Kidney (tissue), 10 donors: ENCODE measurements at regions not wholly inside any gene's neighbourhood (a gene's known extent, or its start where the extent isn't known, plus 50 kb on each side); places are given as distances from the start of the nearest gene placed in this dataset.
A peak's percentile ranks its signal among the peaks of the same experiment; 100 is the strongest.
"Not testable (repeated sequence)": the region's sequence is repeated elsewhere in the genome, so short reads cannot be mapped to it uniquely, and the experiment has no call there.

Source experiments
- DNase-seq, 5 donors: peaks; one replicate each; pipeline ENCODE4 v3.0.0-alpha.2; 2013 to 2020
- FAIRE-seq: peaks from 2 replicates; lab custom pipeline; 2012; peaks lifted over from hg19 to GRCh38; lab: Jason Lieb, UNC
- H3K27ac ChIP-seq, 2 donors: one replicate each; pipeline ENCODE4 v1.7.0; 2013; ENCODE audit warnings: low read depth in 2 of 2, low read length in 2 of 2, inconsistent platforms in 1 of 2
- H3K27me3 ChIP-seq: one replicate; pipeline ENCODE4 v1.7.1; 2013; ENCODE audit warnings: low read length, inconsistent platforms; ENCODE audit not compliant: control insufficient read depth, insufficient read depth
- H3K36me3 ChIP-seq, 3 donors: one replicate each; pipeline versions ENCODE4 v1.7.0 to v1.7.1; 2013; ENCODE audit warnings: low read length in 3 of 3, control low read depth in 1 of 3, inconsistent platforms in 1 of 3; ENCODE audit not compliant: insufficient read depth in 3 of 3, control insufficient read depth in 2 of 3
- H3K4me1 ChIP-seq, 3 donors: one replicate each; pipeline versions ENCODE4 v1.7.0 to v1.7.1; 2013; ENCODE audit warnings: low read length in 3 of 3, inconsistent platforms in 1 of 3, low read depth in 1 of 3; ENCODE audit not compliant: control insufficient read depth in 2 of 3, insufficient read depth in 2 of 3
- H3K4me3 ChIP-seq, 3 donors: one replicate each; pipeline versions ENCODE4 v1.7.0 to v1.8.1; 2013; ENCODE audit warnings: low read length in 3 of 3, control low read depth in 1 of 3, inconsistent platforms in 1 of 3
- H3K9ac ChIP-seq, 3 donors: one replicate each; pipeline versions ENCODE4 v1.7.0 to v1.7.1; 2013; ENCODE audit warnings: low read length in 3 of 3, control low read depth in 1 of 3, inconsistent platforms in 1 of 3
- H3K9me3 ChIP-seq, 3 donors: one replicate each; pipeline versions ENCODE4 v1.7.0 to v1.7.1; 2013; ENCODE audit warnings: low read length in 3 of 3, control low read depth in 1 of 3, inconsistent platforms in 1 of 3; ENCODE audit not compliant: control insufficient read depth in 2 of 3, insufficient read depth in 1 of 3
- intact Hi-C: fragments of 100-400 bp; cut with DNase I; formaldehyde crosslinking; loops from one replicate; pipeline ENCODE4 v1.11.1; 2022
- donor health status: control.
- donor health status: control.
- donor health status: DM: yes; HTN: yes; CAD: no.
- donor health status: Normal renal cell carcinoma (clear cell type).

DNA sequence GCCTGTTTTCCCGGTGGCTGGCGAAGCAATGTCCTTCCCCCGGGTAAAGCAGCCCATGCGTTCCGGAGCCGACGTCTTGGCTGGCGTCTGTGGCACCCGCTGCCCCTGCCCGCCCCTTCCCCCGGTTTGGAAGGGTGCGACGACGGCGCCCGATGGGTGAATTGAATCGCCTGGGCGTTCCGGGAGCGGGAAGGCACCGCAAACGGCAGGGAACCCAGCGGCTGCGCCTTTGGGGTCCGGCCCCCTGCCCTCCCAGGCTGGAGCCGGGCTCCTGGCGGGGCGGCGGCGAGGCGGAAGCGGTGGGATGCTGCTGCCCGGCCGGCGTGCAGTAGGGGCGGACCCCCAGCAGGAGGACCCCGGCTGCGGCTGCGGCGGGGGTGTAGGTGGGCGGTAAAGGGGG, 123.6 kb upstream of the RHOU start:
- H3K4me1 ChIP-seq, DNase-seq, H3K27ac ChIP-seq, H3K9me3 ChIP-seq, H3K4me3 ChIP-seq, H3K27me3 ChIP-seq, H3K9ac ChIP-seq, H3K36me3 ChIP-seq, intact Hi-C loops, FAIRE-seq: not testable (repeated sequence)

DNA sequence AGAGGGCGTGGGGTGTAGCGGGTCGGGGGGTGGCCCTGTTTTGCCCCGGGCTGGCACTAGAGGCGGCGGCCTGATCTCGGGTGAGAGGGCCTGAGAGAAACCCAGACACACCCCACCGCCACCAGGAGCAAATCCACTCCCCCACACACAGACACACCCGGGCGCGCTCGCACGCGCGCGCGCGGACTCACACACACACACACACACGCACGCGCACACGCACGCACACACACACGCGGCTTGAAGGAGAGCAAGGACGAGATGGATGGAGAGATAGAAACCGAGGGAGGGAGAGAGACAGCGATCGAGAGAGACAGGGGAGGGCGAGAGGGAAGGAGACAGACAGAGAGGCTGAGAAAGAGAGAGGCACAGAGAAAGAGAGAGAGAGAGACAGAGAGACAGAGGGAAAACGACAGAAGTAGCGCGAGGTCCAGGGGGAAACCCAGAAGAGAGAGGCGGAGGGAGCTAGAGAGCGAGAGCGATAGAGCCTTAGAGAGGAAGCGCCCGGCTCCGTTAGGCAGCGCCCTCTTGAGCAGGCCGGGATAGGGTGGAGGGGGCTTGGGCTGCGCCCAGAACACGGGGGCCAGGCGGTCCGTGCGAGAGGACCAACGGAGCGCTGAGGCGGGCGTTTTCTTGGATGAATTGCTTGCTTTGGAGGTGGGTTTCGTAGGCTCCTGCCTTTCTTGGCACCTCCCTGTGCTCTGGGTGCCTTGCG, 113.1 kb upstream of the RHOU start:
- H3K9ac ChIP-seq, H3K27ac ChIP-seq, FAIRE-seq, intact Hi-C loops, H3K4me3 ChIP-seq, H3K36me3 ChIP-seq, DNase-seq, H3K27me3 ChIP-seq, H3K9me3 ChIP-seq, H3K4me1 ChIP-seq: not testable (repeated sequence)

DNA sequence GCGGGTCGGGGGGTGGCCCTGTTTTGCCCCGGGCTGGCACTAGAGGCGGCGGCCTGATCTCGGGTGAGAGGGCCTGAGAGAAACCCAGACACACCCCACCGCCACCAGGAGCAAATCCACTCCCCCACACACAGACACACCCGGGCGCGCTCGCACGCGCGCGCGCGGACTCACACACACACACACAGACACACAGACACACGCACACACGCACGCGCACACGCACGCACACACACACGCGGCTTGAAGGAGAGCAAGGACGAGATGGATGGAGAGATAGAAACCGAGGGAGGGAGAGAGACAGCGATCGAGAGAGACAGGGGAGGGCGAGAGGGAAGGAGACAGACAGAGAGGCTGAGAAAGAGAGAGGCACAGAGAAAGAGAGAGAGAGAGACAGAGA, 108.8 kb upstream of the RHOU start:
- H3K4me3 ChIP-seq, H3K27me3 ChIP-seq, H3K36me3 ChIP-seq, H3K9ac ChIP-seq, DNase-seq, FAIRE-seq, H3K4me1 ChIP-seq, H3K9me3 ChIP-seq, H3K27ac ChIP-seq, intact Hi-C loops: not testable (repeated sequence)

DNA sequence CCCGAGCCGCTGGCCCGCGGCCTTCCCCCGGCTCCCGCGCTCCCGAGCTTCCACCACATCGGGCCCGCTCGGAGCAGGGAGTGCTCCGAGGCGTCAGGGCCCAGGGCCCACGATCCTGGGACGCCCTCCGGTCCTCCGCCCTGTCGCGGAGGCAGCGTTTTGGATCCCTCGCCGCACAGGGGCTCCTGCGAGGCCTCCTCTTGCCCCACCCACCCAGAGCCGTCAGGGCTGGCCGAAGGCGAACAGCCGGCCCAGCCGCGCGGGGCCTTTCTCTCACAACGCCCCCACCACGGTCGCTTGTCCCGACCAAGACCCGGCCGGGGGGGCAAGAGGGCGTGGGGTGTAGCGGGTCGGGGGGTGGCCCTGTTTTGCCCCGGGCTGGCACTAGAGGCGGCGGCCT, 102.4 kb upstream of the RHOU start:
- H3K27ac ChIP-seq, FAIRE-seq, H3K9me3 ChIP-seq, H3K36me3 ChIP-seq, H3K4me3 ChIP-seq, H3K9ac ChIP-seq, H3K4me1 ChIP-seq, intact Hi-C loops, H3K27me3 ChIP-seq: not testable (repeated sequence)
- peak in 1 of 5 donors; percentile 80 for DNase-seq

DNA sequence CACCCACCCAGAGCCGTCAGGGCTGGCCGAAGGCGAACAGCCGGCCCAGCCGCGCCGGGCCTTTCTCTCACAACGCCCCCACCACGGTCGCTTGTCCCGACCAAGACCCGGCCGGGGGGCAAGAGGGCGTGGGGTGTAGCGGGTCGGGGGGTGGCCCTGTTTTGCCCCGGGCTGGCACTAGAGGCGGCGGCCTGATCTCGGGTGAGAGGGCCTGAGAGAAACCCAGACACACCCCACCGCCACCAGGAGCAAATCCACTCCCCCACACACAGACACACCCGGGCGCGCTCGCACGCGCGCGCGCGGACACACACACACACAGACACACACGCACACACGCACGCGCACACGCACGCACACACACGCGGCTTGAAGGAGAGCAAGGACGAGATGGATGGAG, 100.0 kb upstream of the RHOU start:
- H3K4me3 ChIP-seq, H3K27ac ChIP-seq, H3K9ac ChIP-seq, H3K9me3 ChIP-seq, H3K36me3 ChIP-seq, H3K27me3 ChIP-seq, intact Hi-C loops, H3K4me1 ChIP-seq, FAIRE-seq: not testable (repeated sequence)
- peak in 2 of 5 donors; percentile 70 to 96 for DNase-seq

DNA sequence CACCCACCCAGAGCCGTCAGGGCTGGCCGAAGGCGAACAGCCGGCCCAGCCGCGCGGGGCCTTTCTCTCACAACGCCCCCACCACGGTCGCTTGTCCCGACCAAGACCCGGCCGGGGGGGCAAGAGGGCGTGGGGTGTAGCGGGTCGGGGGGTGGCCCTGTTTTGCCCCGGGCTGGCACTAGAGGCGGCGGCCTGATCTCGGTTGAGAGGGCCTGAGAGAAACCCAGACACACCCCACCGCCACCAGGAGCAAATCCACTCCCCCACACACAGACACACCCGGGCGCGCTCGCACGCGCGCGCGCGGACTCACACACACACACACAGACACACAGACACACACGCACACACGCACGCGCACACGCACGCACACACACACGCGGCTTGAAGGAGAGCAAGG, 97.8 kb upstream of the RHOU start:
- FAIRE-seq, H3K36me3 ChIP-seq, H3K4me3 ChIP-seq, H3K27me3 ChIP-seq, H3K9ac ChIP-seq, intact Hi-C loops, H3K27ac ChIP-seq, H3K4me1 ChIP-seq, H3K9me3 ChIP-seq: not testable (repeated sequence)
- DNase-seq = peak in 1 of 5 donors; percentile 57
